Liver (tissue), 3 donors: ENCODE measurements at regions not wholly inside any gene's neighbourhood (a gene's known extent, or its start where the extent isn't known, plus 50 kb on each side); places are given as distances from the start of the nearest gene placed in this dataset.

Experiments used
- CTCF ChIP-seq: fragments of 150-350 bp; IDR thresholded peaks from 2 replicates; pipeline ENCODE4 v1.5.1; 2017; ENCODE audit warnings: improper control_type of control experiment, low read depth, low read length; ENCODE audit not compliant: missing input control
- HNF4G ChIP-seq: IDR thresholded peaks from 2 replicates; pipeline ENCODE4 v1.6.1; 2016; ENCODE audit warnings: antibody characterized with exemption
- RAD21 ChIP-seq, 2 donors: IDR thresholded peaks; 2 replicates each; pipeline ENCODE4 v1.6.1; 2016; ENCODE audit warnings: antibody characterized with exemption in 2 of 2, mild to moderate bottlenecking in 2 of 2
- REST ChIP-seq: IDR thresholded peaks from 2 replicates; pipeline ENCODE4 v1.6.1; 2016; ENCODE audit warnings: antibody characterized with exemption, mild to moderate bottlenecking
- RXRA ChIP-seq, 2 donors: IDR thresholded peaks; 2 replicates each; pipeline ENCODE4 v1.6.1; 2017 to 2018; ENCODE audit warnings: antibody characterized with exemption in 2 of 2, mild to moderate bottlenecking in 1 of 2
- SP1 ChIP-seq: IDR thresholded peaks from 2 replicates; pipeline ENCODE4 v1.6.1; 2018; ENCODE audit warnings: antibody characterized with exemption, mild to moderate bottlenecking
- TAF1 ChIP-seq: conservative IDR thresholded peaks from 2 replicates; pipeline ENCODE4 v1.6.1; 2016; ENCODE audit warnings: antibody characterized with exemption, mild to moderate bottlenecking
- TF ChIP-seq, protein P1 (sequence below): IDR thresholded peaks from 2 replicates; pipeline ENCODE4 v1.6.1; 2016; ENCODE audit warnings: antibody characterized with exemption
- donor health status: healthy.
- donor health status: healthy.

- TF ChIP-seq CTCF (no peak), RXRA (IDR thresholded peaks at IDR 0.05) (no peak), REST (no peak), TAF1 (no peak), HNF4G (no peak), RAD21 (IDR thresholded peaks at IDR 0.05) (no peak), SP1 (no peak)
- TF ChIP-seq, protein P1, sequence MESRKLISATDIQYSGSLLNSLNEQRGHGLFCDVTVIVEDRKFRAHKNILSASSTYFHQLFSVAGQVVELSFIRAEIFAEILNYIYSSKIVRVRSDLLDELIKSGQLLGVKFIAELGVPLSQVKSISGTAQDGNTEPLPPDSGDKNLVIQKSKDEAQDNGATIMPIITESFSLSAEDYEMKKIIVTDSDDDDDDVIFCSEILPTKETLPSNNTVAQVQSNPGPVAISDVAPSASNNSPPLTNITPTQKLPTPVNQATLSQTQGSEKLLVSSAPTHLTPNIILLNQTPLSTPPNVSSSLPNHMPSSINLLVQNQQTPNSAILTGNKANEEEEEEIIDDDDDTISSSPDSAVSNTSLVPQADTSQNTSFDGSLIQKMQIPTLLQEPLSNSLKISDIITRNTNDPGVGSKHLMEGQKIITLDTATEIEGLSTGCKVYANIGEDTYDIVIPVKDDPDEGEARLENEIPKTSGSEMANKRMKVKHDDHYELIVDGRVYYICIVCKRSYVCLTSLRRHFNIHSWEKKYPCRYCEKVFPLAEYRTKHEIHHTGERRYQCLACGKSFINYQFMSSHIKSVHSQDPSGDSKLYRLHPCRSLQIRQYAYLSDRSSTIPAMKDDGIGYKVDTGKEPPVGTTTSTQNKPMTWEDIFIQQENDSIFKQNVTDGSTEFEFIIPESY, result no peak
Measured at GRCh38 chr1:209342441-209343175, 240.9 kb upstream of the CAMK1G start.
